WTC11 (cell line): ENCODE measurements at regions not wholly inside any gene's neighbourhood (a gene's known extent, or its start where the extent isn't known, plus 50 kb on each side); places are given as distances from the start of the nearest gene placed in this dataset.

Experiments
- ATAC-seq: fragments of 200-7000 bp; cut with Tn5 transposase; 2 replicates; pipeline ENCODE4 v1.10.0; 2021; ENCODE audit warnings: mild to moderate bottlenecking, moderate library complexity
- CTCF ChIA-PET: fragments of 300-600 bp; sonication (Branson Sonifier 250); formaldehyde crosslinking; loops from one replicate; lab custom pipeline; 2021; ENCODE audit warnings: antibody characterized with exemption; lab: Charles Lee
- POLR2A ChIA-PET: fragments of 350-600 bp; sonication (Branson Sonifier 250); formaldehyde crosslinking; loops from one replicate; lab custom pipeline; 2021; ENCODE audit warnings: antibody characterized with exemption; lab: Charles Lee
- DNase-seq: peaks from one replicate; pipeline ENCODE4 v3.0.0; 2021; ENCODE audit warnings: low spot score
- H3K27ac Mint-ChIP-seq: 2 replicates; pipeline ENCODE4 v1.8.0; 2021; ENCODE audit warnings: mixed read lengths
- H3K27me3 Mint-ChIP-seq: 2 replicates; pipeline ENCODE4 v1.8.0; 2021; ENCODE audit warnings: low read depth, mild to moderate bottlenecking, moderate library complexity, mixed read lengths
- H3K36me3 Mint-ChIP-seq: 2 replicates; pipeline ENCODE4 v1.8.0; 2021; ENCODE audit warnings: mixed read lengths
- H3K4me1 Mint-ChIP-seq: 2 replicates; pipeline ENCODE4 v1.8.0; 2022; ENCODE audit warnings: mixed read lengths
- H3K4me3 Mint-ChIP-seq: 2 replicates; pipeline ENCODE4 v1.8.0; 2021; ENCODE audit warnings: mild to moderate bottlenecking, moderate library complexity, mixed read lengths
- H3K9me3 Mint-ChIP-seq: 2 replicates; pipeline ENCODE4 v1.8.0; 2021; ENCODE audit warnings: mixed read lengths
- AR ChIP-seq: fragments of 250-450 bp; sonication (Bioruptor Pico); IDR thresholded peaks from 2 replicates; pipeline ENCODE4 v1.9.0; 2021; ENCODE audit warnings: mild to moderate bottlenecking
- ARID4B ChIP-seq: sonication (generic); formaldehyde crosslinking; IDR thresholded peaks from 2 replicates; pipeline ENCODE4 v1.8.0; 2023; ENCODE audit warnings: missing genetic modification reagents, mild to moderate bottlenecking, borderline replicate concordance
- IRF2 ChIP-seq: sonication (generic); formaldehyde crosslinking; IDR thresholded peaks from 2 replicates; pipeline ENCODE4 v1.8.0; 2022; ENCODE audit warnings: low read depth, missing genetic modification reagents, borderline replicate concordance
- NFE2L1 ChIP-seq: sonication (generic); formaldehyde crosslinking; IDR thresholded peaks from 2 replicates; pipeline ENCODE4 v1.8.1; 2023; ENCODE audit warnings: missing genetic modification reagents
- TEAD1 ChIP-seq: sonication (generic); formaldehyde crosslinking; IDR thresholded peaks from 2 replicates; pipeline ENCODE4 v1.8.0; 2022; ENCODE audit warnings: mild to moderate bottlenecking, missing genetic modification reagents
- TEAD4 ChIP-seq: sonication (generic); formaldehyde crosslinking; IDR thresholded peaks from 2 replicates; pipeline ENCODE4 v1.8.0; 2022; ENCODE audit warnings: mild to moderate bottlenecking, missing genetic modification reagents
- ZNF121 ChIP-seq: sonication (generic); formaldehyde crosslinking; IDR thresholded peaks from 2 replicates; pipeline ENCODE4 v1.8.0; 2023; ENCODE audit warnings: missing genetic modification reagents
- ZNF138 ChIP-seq: sonication (generic); formaldehyde crosslinking; conservative IDR thresholded peaks from 2 replicates; pipeline ENCODE4 v1.8.1; 2022; ENCODE audit warnings: mild to moderate bottlenecking, moderate library complexity, missing genetic modification reagents
- ZNF232 ChIP-seq: sonication (generic); formaldehyde crosslinking; IDR thresholded peaks from 2 replicates; pipeline ENCODE4 v1.8.0; 2022; ENCODE audit warnings: mild to moderate bottlenecking, missing genetic modification reagents
- ZSCAN18 ChIP-seq: fragments of 250-450 bp; sonication (Bioruptor Pico); IDR thresholded peaks from 2 replicates; pipeline ENCODE4 v2.1.2; 2022; ENCODE audit warnings: mild to moderate bottlenecking, moderate library complexity
- TF ChIP-seq, protein P1 (sequence below): fragments of 250-450 bp; sonication (Bioruptor Pico); conservative IDR thresholded peaks from 2 replicates; pipeline ENCODE4 v1.9.0; 2021; ENCODE audit warnings: mild to moderate bottlenecking
- TF ChIP-seq, protein P2 (sequence below): fragments of 200-600 bp; IDR thresholded peaks from 2 replicates; pipeline ENCODE4 v1.8.0; 2022; ENCODE audit warnings: antibody characterized with exemption

DNA sequence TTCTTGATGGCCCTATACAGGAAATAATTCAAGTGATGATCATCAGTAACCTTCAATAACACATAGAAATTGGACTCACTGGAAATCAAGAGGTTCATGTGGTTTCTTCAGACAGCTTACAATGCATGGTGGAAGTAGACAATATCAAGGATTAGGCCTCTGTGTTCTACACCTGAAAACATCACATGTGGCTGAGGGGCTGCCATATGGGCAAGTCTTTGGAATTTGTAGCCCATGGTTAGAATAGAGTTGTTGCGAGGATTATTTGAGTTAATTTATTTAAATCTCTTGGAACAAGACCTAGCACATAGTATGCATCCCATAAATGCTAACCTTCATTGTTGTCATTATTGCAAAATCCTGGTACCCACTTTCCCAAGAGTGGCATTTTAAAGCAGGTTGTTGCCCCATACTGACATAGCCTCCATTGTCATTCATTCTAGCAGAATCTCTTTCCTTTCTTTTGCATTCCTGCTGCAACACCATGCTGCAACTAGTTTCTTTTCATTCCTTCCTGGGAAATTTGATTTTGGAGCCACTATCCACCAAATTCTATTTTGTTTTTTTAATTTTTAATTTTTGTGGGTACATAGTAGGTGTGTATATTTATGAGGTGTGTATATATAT, 352.7 kb upstream of the NAV3 start:
- no peak overlapping the region; the same call in 1 of the 2 replicates for H3K4me3 Mint-ChIP-seq
- DNase-seq (no peak), ATAC-seq (peak; percentile 80)
- TF ChIP-seq IRF2 (CRISPR knock-in tag), result no peak
- no peak for TF ChIP-seq ZNF121 (CRISPR knock-in tag)
- H3K27me3 Mint-ChIP-seq, result no peaks in the 10 kb centered on the region
- H3K9me3 Mint-ChIP-seq, result no peaks in the 10 kb centered on the region; the same call in 1 of the 2 replicates
- H3K4me1 Mint-ChIP-seq, result peaks cover 24% of the 10 kb centered on the region
- ChIA-PET POLR2A (no interaction called here), CTCF (no interaction called here)
- H3K27ac Mint-ChIP-seq, result 0 out of 2 replicates have a peak overlapping the region, but pooled peaks have one; percentile 24
- no peaks in the 10 kb centered on the region for H3K36me3 Mint-ChIP-seq

- Mint-ChIP-seq H3K36me3 (no peaks in the 10 kb centered on the region), H3K9me3 (no peaks in the 10 kb centered on the region), H3K27ac (no peak overlapping the region), H3K27me3 (no peaks in the 10 kb centered on the region), H3K4me3 (no peak overlapping the region), H3K4me1 (0 out of 2 replicates have a peak, but pooled peaks cover 2% of the 10 kb centered on the region)
- ATAC-seq (no peak), DNase-seq (no peak)
- no peak for TF ChIP-seq AR
- TF ChIP-seq TEAD1 (CRISPR knock-in tag), result no peak
- TF ChIP-seq ZNF138, result no peak
- TF ChIP-seq NFE2L1, result no peak
- ChIA-PET POLR2A (no interaction called here), CTCF (no interaction called here)
Observed at GRCh38 chr12:77471801-77472200, 358.9 kb upstream of the NAV3 start.

DNA sequence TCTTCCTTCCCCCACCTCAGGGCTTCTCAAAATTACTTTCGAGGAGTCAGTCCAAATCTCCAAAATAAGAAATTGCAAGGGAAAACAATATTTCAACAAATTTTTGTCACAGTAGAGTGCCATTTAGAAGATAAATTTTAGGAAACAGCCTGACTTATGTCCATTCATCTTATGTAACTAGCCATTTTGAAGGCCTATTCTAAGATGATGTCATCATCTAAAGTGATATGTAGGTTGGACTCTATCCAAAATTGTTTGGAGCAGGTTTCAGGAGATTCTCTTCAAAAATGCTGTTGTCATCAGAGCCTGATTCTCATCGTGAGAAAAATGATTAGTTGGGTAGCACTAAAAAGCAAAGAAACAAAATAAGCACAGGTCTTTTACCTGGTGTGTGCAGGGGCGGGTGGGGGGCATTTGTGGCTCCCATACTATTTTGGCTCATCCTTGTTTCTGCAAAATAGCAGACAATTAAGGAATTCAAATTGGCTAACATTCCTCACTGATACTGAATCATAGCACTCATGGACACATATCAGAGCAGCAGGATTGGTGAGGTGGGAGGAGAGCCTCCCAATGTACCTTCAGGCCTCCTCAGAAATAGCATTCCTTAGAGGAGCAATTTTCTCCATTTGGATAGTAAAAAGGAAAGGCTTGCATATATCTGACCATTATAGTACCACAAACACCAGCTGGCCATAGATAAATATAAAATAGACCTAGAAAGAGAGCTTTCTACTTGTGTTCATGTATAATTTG, 360.9 kb upstream of the NAV3 start:
- TF ChIP-seq, protein P1, sequence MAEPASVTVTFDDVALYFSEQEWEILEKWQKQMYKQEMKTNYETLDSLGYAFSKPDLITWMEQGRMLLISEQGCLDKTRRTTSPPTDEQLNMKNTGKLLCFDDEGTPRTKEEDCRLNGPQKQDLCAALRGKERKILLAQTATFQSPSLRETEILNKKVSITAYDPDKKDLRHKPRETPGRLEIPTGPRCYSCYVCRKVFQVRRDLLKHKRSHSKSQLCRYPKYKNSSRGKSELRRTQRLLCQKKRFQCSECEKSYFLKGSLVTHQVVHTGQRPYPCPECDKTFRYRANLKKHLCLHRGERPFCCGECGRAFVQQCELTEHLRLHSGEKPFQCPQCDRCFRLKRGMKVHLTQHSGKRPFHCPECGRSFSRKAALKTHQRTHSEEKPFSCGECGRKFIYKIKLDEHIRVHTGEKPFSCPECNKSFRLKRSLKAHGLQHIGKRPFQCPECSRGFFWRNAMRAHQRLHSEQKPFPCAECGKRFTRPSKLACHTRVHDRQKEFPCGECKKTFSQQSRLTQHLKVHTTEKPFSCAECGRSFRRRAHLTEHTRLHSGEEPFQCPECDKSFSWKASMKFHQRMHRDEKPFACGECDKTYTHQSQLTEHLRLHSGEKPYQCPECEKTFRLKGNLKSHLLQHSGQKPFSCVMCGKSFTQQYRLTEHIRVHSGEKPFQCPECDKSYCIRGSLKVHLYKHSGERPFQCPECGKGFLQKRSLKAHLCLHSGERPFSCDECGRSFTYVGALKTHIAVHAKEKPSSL (CRISPR knock-in tag), result no peak
- TF ChIP-seq ZNF232 (CRISPR knock-in tag) (no peak), TEAD4 (CRISPR knock-in tag) (no peak), ZSCAN18 (CRISPR knock-in tag) (no peak)
- ChIA-PET POLR2A (no interaction called here), CTCF (no interaction called here)
- ATAC-seq (no peak), DNase-seq (no peak)
- peaks cover 3% of the 10 kb centered on the region for H3K9me3 Mint-ChIP-seq
- H3K27me3 Mint-ChIP-seq, result no peaks in the 10 kb centered on the region
- no peak overlapping the region; the same call in 1 of the 2 replicates for H3K27ac Mint-ChIP-seq
- 0 out of 2 replicates have a peak, but pooled peaks cover 2% of the 10 kb centered on the region for H3K4me1 Mint-ChIP-seq
- no peaks in the 10 kb centered on the region for H3K36me3 Mint-ChIP-seq
- no peak overlapping the region for H3K4me3 Mint-ChIP-seq

DNA sequence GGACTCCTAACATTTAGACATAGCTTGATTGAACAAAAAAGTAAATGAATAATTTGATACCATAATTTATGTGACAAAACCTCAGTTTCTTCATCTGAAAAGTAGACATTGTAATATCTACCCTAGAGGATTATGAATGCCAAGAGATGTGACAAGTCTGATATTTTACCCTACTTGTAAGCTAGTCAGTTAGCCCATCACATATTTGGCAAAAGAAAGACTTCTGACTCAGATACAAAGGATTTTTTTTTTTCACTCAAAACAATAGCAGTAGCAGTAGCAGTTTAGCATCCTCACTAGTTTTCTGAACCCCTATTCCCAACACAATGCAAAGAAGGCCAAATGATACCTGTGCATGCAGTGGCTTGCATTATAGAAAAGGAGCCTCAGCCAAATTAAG, 377.3 kb upstream of the E2F7 start:
- ATAC-seq, result no peak
- H3K4me3 Mint-ChIP-seq, result no peak overlapping the region
- DNase-seq, result no peak
- ChIA-PET POLR2A (no interaction called here), CTCF (no interaction called here)
- no peaks in the 10 kb centered on the region for H3K27me3 Mint-ChIP-seq
- no peaks in the 10 kb centered on the region for H3K36me3 Mint-ChIP-seq
- peaks cover 6% of the 10 kb centered on the region for H3K4me1 Mint-ChIP-seq
- peaks cover 4% of the 10 kb centered on the region; the same call in 1 of the 2 replicates for H3K9me3 Mint-ChIP-seq
- H3K27ac Mint-ChIP-seq, result no peak overlapping the region
- TF ChIP-seq, protein P2, sequence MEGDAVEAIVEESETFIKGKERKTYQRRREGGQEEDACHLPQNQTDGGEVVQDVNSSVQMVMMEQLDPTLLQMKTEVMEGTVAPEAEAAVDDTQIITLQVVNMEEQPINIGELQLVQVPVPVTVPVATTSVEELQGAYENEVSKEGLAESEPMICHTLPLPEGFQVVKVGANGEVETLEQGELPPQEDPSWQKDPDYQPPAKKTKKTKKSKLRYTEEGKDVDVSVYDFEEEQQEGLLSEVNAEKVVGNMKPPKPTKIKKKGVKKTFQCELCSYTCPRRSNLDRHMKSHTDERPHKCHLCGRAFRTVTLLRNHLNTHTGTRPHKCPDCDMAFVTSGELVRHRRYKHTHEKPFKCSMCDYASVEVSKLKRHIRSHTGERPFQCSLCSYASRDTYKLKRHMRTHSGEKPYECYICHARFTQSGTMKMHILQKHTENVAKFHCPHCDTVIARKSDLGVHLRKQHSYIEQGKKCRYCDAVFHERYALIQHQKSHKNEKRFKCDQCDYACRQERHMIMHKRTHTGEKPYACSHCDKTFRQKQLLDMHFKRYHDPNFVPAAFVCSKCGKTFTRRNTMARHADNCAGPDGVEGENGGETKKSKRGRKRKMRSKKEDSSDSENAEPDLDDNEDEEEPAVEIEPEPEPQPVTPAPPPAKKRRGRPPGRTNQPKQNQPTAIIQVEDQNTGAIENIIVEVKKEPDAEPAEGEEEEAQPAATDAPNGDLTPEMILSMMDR, result no peak
- no peak for TF ChIP-seq ARID4B
